H1 (cell line): ENCODE measurements at regions not wholly inside any gene's neighbourhood (a gene's known extent, or its start where the extent isn't known, plus 50 kb on each side); places are given as distances from the start of the nearest gene placed in this dataset.

ENCODE experiments used
- CTCF ChIA-PET: fragments of 300-600 bp; sonication (Branson Sonifier 250); formaldehyde crosslinking; loops from one replicate; lab custom pipeline; 2021; ENCODE audit not compliant: partially characterized antibody; lab: Charles Lee
- POLR2A ChIA-PET: fragments of 300-600 bp; sonication (Branson Sonifier 250); formaldehyde crosslinking; loops from one replicate; lab custom pipeline; 2021; ENCODE audit warnings: inconsistent platforms; ENCODE audit not compliant: partially characterized antibody; lab: Charles Lee
- DNase-seq, 2 experiments: peaks; one replicate each; pipeline versions ENCODE4 v3.0.0 to v3.0.0-alpha.2; 2010 to 2022; ENCODE audit warnings: low spot score in 2 of 2, low read depth in 1 of 2, mixed read lengths in 1 of 2
- FAIRE-seq: peaks from 2 replicates; lab custom pipeline; 2011; peaks lifted over from hg19 to GRCh38; lab: Jason Lieb, UNC
- H2AFZ ChIP-seq: 2 replicates; pipeline ENCODE4 v1.8.1; 2012; ENCODE audit warnings: low read length, inconsistent platforms
- H2AK5ac ChIP-seq: 2 replicates; pipeline ENCODE4 v1.6.1; 2013; ENCODE audit warnings: low read depth, low read length
- H2BK120ac ChIP-seq: replicated peaks from 2 replicates; pipeline ENCODE3; 2013; ENCODE audit warnings: low read depth, low read length, inconsistent platforms
- H2BK12ac ChIP-seq: 2 replicates; pipeline ENCODE4 v1.6.1; 2013; ENCODE audit warnings: low read depth, low read length
- H2BK15ac ChIP-seq: 2 replicates; pipeline ENCODE4 v1.6.1; 2013; ENCODE audit warnings: low read length
- H2BK20ac ChIP-seq: 2 replicates; pipeline ENCODE4 v1.6.1; 2013; ENCODE audit warnings: low read length
- H2BK5ac ChIP-seq: 2 replicates; pipeline ENCODE4 v1.6.1; 2013; ENCODE audit warnings: low read depth, low read length
- H3K14ac ChIP-seq: 2 replicates; pipeline ENCODE4 v1.6.1; 2013; ENCODE audit warnings: inconsistent platforms; ENCODE audit not compliant: insufficient read length
- H3K18ac ChIP-seq: 2 replicates; pipeline ENCODE4 v1.6.1; 2013; ENCODE audit warnings: low read length; ENCODE audit errors: extremely low read depth
- H3K23ac ChIP-seq: 2 replicates; pipeline ENCODE4 v1.6.1; 2013; ENCODE audit warnings: inconsistent platforms; ENCODE audit not compliant: insufficient read length
- H3K23me2 ChIP-seq: 2 replicates; pipeline ENCODE4 v1.6.1; 2013; ENCODE audit warnings: low read depth, low read length
- H3K27ac ChIP-seq: 2 replicates; pipeline ENCODE4 v1.6.1; 2011; ENCODE audit warnings: low read depth, low read length, inconsistent platforms
- H3K27me3 ChIP-seq, 4 experiments: replicated peaks in 1 of 4; 1 replicate in 1 of 4; 2 replicates in 3 of 4; pipeline versions ENCODE4 v1.6.1 to v1.8.1; 2011 to 2013; ENCODE audit warnings: low read length in 3 of 4, mild to moderate bottlenecking in 3 of 4, inconsistent platforms in 2 of 4, mixed read lengths in 2 of 4, moderate library complexity in 1 of 4; ENCODE audit not compliant: control insufficient read depth in 3 of 4, insufficient read depth in 3 of 4; ENCODE audit errors: extremely low read depth in 1 of 4
- H3K36me3 ChIP-seq, 4 experiments: 2 replicates each; pipeline versions ENCODE4 v1.6.1 to v1.8.1; 2011 to 2013; ENCODE audit warnings: mild to moderate bottlenecking in 4 of 4, low read length in 3 of 4, moderate library complexity in 2 of 4, control low read depth in 1 of 4, inconsistent platforms in 1 of 4; ENCODE audit not compliant: insufficient read depth in 4 of 4, control insufficient read depth in 2 of 4
- H3K4ac ChIP-seq: replicated peaks from 2 replicates; pipeline ENCODE3; 2013; ENCODE audit warnings: low read length, low read depth, mixed read lengths, inconsistent platforms; ENCODE audit not compliant: insufficient read length
- H3K4me1 ChIP-seq, 4 experiments: replicated peaks in 1 of 4; 1 replicate in 1 of 4; 2 replicates in 3 of 4; pipeline versions ENCODE4 v1.6.1 to v1.8.1; 2011 to 2013; ENCODE audit warnings: low read length in 3 of 4, inconsistent platforms in 2 of 4, mixed read lengths in 1 of 4; ENCODE audit not compliant: insufficient read depth in 4 of 4, control insufficient read depth in 3 of 4
- H3K4me2 ChIP-seq, 2 experiments: 2 replicates each; pipeline versions ENCODE4 v1.6.1 to v1.8.1; 2011 to 2013; ENCODE audit warnings: low read depth in 2 of 2, low read length in 2 of 2, control low read depth in 1 of 2, inconsistent platforms in 1 of 2, mild to moderate bottlenecking in 1 of 2; ENCODE audit not compliant: insufficient read depth in 1 of 2
- H3K4me3 ChIP-seq, 4 experiments: fragments of 200-600, 300-600 bp in 1 of 4; sonication (generic), shearing (Covaris generic), sonication (Bioruptor Twin) in 1 of 4; 2 replicates each; pipeline versions ENCODE4 v1.5.1 to v1.8.1; 2011 to 2016; ENCODE audit warnings: low read length in 4 of 4, low read depth in 3 of 4, control low read depth in 2 of 4, inconsistent platforms in 2 of 4, mild to moderate bottlenecking in 2 of 4, mixed read lengths in 1 of 4, moderate library complexity in 1 of 4; ENCODE audit not compliant: insufficient read depth in 2 of 4; ENCODE audit errors: extremely low read depth in 1 of 4
- H3K56ac ChIP-seq: replicated peaks from 2 replicates; pipeline ENCODE3; 2013; ENCODE audit warnings: low read depth, mild to moderate bottlenecking, mixed read lengths, low read length, inconsistent platforms; ENCODE audit not compliant: insufficient read length
- H3K79me1 ChIP-seq: 2 replicates; pipeline ENCODE4 v1.6.1; 2013; ENCODE audit warnings: low read depth, low read length, control low read depth
- H3K79me2 ChIP-seq, 2 experiments: 2 replicates each; pipeline versions ENCODE4 v1.6.1 to v1.8.1; 2012 to 2013; ENCODE audit warnings: low read length in 2 of 2, mild to moderate bottlenecking in 2 of 2, inconsistent platforms in 1 of 2; ENCODE audit not compliant: insufficient read depth in 2 of 2, control insufficient read depth in 1 of 2
- H3K9ac ChIP-seq, 4 experiments: replicated peaks in 1 of 4; 1 replicate in 1 of 4; 2 replicates in 3 of 4; pipeline versions ENCODE4 v1.6.1 to v1.8.1; 2011 to 2013; ENCODE audit warnings: low read depth in 3 of 4, low read length in 3 of 4, control low read depth in 2 of 4, mild to moderate bottlenecking in 2 of 4, moderate library complexity in 2 of 4, inconsistent platforms in 1 of 4; ENCODE audit errors: extremely low read depth in 1 of 4
- H3K9me3 ChIP-seq, 2 experiments: 2 replicates each; pipeline versions ENCODE4 v1.6.1 to v1.8.1; 2012 to 2013; ENCODE audit warnings: mild to moderate bottlenecking in 2 of 2, moderate library complexity in 2 of 2, control low read depth in 1 of 2, inconsistent platforms in 1 of 2, low read depth in 1 of 2, low read length in 1 of 2, mixed read lengths in 1 of 2; ENCODE audit not compliant: insufficient read depth in 2 of 2
- H4K20me1 ChIP-seq, 2 experiments: replicated peaks in 1 of 2; 2 replicates each; pipeline versions ENCODE3 to v1.8.1; 2011 to 2013; ENCODE audit warnings: inconsistent platforms in 2 of 2, low read length in 2 of 2, mild to moderate bottlenecking in 1 of 2; ENCODE audit not compliant: insufficient read depth in 2 of 2, control insufficient read depth in 1 of 2
- H4K5ac ChIP-seq: 2 replicates; pipeline ENCODE4 v1.6.1; 2013; ENCODE audit warnings: low read length, low read depth, mixed read lengths, inconsistent platforms; ENCODE audit not compliant: insufficient read length
- H4K8ac ChIP-seq: 2 replicates; pipeline ENCODE4 v1.8.0; 2013; ENCODE audit warnings: mild to moderate bottlenecking, moderate library complexity, low read length, inconsistent platforms; ENCODE audit not compliant: insufficient read depth; ENCODE audit errors: extremely low read depth
- H4K91ac ChIP-seq: replicated peaks from 2 replicates; pipeline ENCODE3; 2013; ENCODE audit warnings: low read length, mixed read lengths, inconsistent platforms; ENCODE audit not compliant: insufficient read length
- ASH2L ChIP-seq: fragments of 200-600, 300-600 bp; sonication (generic); IDR thresholded peaks from one replicate; pipeline ENCODE4 v1.7.1; 2017; ENCODE audit warnings: low read length
- BRCA1 ChIP-seq: IDR thresholded peaks from 2 replicates; pipeline ENCODE4 v1.6.1; 2012; ENCODE audit warnings: low read depth, low read length, improper control_type of control experiment
- CEBPB ChIP-seq: IDR thresholded peaks from 2 replicates; pipeline ENCODE4 v1.6.1; 2012; ENCODE audit warnings: low read depth, low read length
- CHD2 ChIP-seq: IDR thresholded peaks from 2 replicates; pipeline ENCODE4 v1.6.1; 2012; ENCODE audit warnings: low read length, improper control_type of control experiment
- EP300 ChIP-seq, 2 experiments: IDR thresholded peaks; 1 replicate in 1 of 2; 2 replicates in 1 of 2; pipeline ENCODE4 v1.6.1; 2011 to 2012; ENCODE audit warnings: low read depth in 2 of 2, low read length in 2 of 2, mild to moderate bottlenecking in 2 of 2, borderline replicate concordance in 1 of 2, inconsistent platforms in 1 of 2, moderate library complexity in 1 of 2
- FOSL1 ChIP-seq: IDR thresholded peaks from 2 replicates; pipeline ENCODE4 v1.6.1; 2011; ENCODE audit warnings: mild to moderate bottlenecking, low read depth, low read length, moderate library complexity; ENCODE audit not compliant: insufficient read depth
- HDAC2 ChIP-seq, 2 experiments: fragments of 300-600 bp in 1 of 2; sonication (generic) in 1 of 2; IDR thresholded peaks; 2 replicates each; pipeline ENCODE4 v1.6.1; 2011 to 2012; ENCODE audit warnings: low read depth in 2 of 2, low read length in 2 of 2, mild to moderate bottlenecking in 2 of 2, moderate library complexity in 2 of 2, borderline replicate concordance in 1 of 2, inconsistent platforms in 1 of 2
- HDAC6 ChIP-seq: IDR thresholded peaks from one replicate; pipeline ENCODE4 v1.7.1; 2012; ENCODE audit warnings: low read depth, mild to moderate bottlenecking, inconsistent platforms, low read length, moderate library complexity
- KDM4A ChIP-seq: IDR thresholded peaks from one replicate; pipeline ENCODE4 v1.7.1; 2012; ENCODE audit warnings: low read depth, mild to moderate bottlenecking, moderate library complexity, low read length, inconsistent platforms; ENCODE audit not compliant: severe bottlenecking
- PHF8 ChIP-seq: fragments of 200-600 bp; sonication (generic); conservative IDR thresholded peaks from 2 replicates; pipeline ENCODE4 v1.7.1; 2012; ENCODE audit warnings: low read depth, mild to moderate bottlenecking, inconsistent platforms, low read length, moderate library complexity
- POU5F1 ChIP-seq: IDR thresholded peaks from 2 replicates; pipeline ENCODE4 v1.6.1; 2011; ENCODE audit warnings: low read depth, mild to moderate bottlenecking, low read length, moderate library complexity
- SAP30 ChIP-seq: fragments of 300-600 bp; sonication (generic); IDR thresholded peaks from 2 replicates; pipeline ENCODE4 v1.7.1; 2012; ENCODE audit warnings: low read length, moderate library complexity, mild to moderate bottlenecking, inconsistent platforms; ENCODE audit not compliant: insufficient read depth, insufficient replicate concordance
- SP4 ChIP-seq: IDR thresholded peaks from 2 replicates; pipeline ENCODE4 v1.6.1; 2012; ENCODE audit warnings: low read length, inconsistent platforms
- USF2 ChIP-seq: IDR thresholded peaks from 2 replicates; pipeline ENCODE4 v1.6.1; 2011; ENCODE audit warnings: low read length, improper control_type of control experiment
- WGBS, 2 experiments: shearing (Covaris generic) in 1 of 2; methylation state at CpG; one replicate each; pipeline versions ENCODE4 v1.1.6 to v1.1.7; 2013 to 2015; ENCODE audit warnings: low lambda C conversion rate in 2 of 2, mixed read lengths in 2 of 2, inconsistent platforms in 1 of 2, low coverage in 1 of 2, missing lambda C conversion rate in 1 of 2; ENCODE audit not compliant: insufficient replicate concordance in 2 of 2, insufficient coverage in 1 of 2, insufficient read length in 1 of 2; ENCODE audit errors: extremely low coverage in 1 of 2, missing lambda C conversion rate in 1 of 2; 5-methylcytosine and 5-hydroxymethylcytosine counted together

GRCh38 chr6:159631886-159632285, 61.2 kb downstream of the SOD2 start:
- H2BK5ac ChIP-seq = no peak overlapping the region
- no peak overlapping the region for H4K91ac ChIP-seq
- H2AK5ac ChIP-seq = no peak overlapping the region
- no peak overlapping the region for H2AFZ ChIP-seq
- POLR2A ChIA-PET = no interaction called here
- no peak overlapping the region for H4K8ac ChIP-seq
- no peaks in the 10 kb centered on the region for H3K79me1 ChIP-seq
- H3K27me3 ChIP-seq = no peaks in the 10 kb centered on the region
- H3K23ac ChIP-seq = no peak overlapping the region
- H2BK12ac ChIP-seq = no peak overlapping the region
- DNase-seq (no peak), FAIRE-seq (no peak)
- H3K79me2 ChIP-seq = no peaks in the 10 kb centered on the region
- H2BK120ac ChIP-seq = no peak overlapping the region
- CTCF ChIA-PET = interaction anchor here (0.8 kb wide), 2 partner anchors 10 to 168 kb away, joined by 3 read pairs; no protein-coding TSS in a partner anchor
- H3K4me3 ChIP-seq = no peak overlapping the region
- H4K20me1 ChIP-seq = no peaks in the 10 kb centered on the region
- WGBS, 2 experiments = 90% methylated on average over 5 of the region's 5 CpGs; no CpG with 5 or more reads in 1 of the 2 experiments
- no peak overlapping the region for H3K9ac ChIP-seq
- no peak overlapping the region for H3K4ac ChIP-seq
- H4K5ac ChIP-seq = no peak overlapping the region
- no peaks in the 10 kb centered on the region; a peak in 1 of 7 replicates for H3K4me1 ChIP-seq
- H3K56ac ChIP-seq = no peak overlapping the region
- no peak overlapping the region for H3K18ac ChIP-seq
- no peak overlapping the region for H2BK20ac ChIP-seq
- no peak overlapping the region for H3K4me2 ChIP-seq
- no peak overlapping the region for H3K27ac ChIP-seq
- H3K23me2 ChIP-seq = no peaks in the 10 kb centered on the region
- H3K9me3 ChIP-seq = peaks cover 22 to 43% of the 10 kb centered on the region in 2 experiments
- H3K14ac ChIP-seq = no peak overlapping the region
- no peaks in the 10 kb centered on the region for H3K36me3 ChIP-seq
- no peak overlapping the region for H2BK15ac ChIP-seq
- TF ChIP-seq BRCA1 (no peak), EP300 (IDR thresholded peaks at IDR 0.05; ENCODE audit: borderline replicate concordance in 1 of 2, low read depth in 2 of 2, low read length in 2 of 2) (no peak), HDAC6 (no peak), POU5F1 (no peak), FOSL1 (no peak), ASH2L (no peak), KDM4A (no peak), CHD2 (no peak), USF2 (no peak), CEBPB (no peak), HDAC2 (IDR thresholded peaks at IDR 0.05; ENCODE audit: borderline replicate concordance in 1 of 2, low read depth in 2 of 2, low read length in 2 of 2) (no peak), SAP30 (no peak), PHF8 (no peak), SP4 (no peak)
